ENCODE measurements at regions not wholly inside any gene's neighbourhood (a gene's known extent, or its start where the extent isn't known, plus 50 kb on each side); places are given as distances from the start of the nearest gene placed in this dataset.

- CTCF ChIA-PET = no interaction called here
- in situ Hi-C loops (cut with HindIII; ENCODE audit: low pct_unique_long_range_greater_than_20kb, low sequenced_read_pairs) (no loop called here), intact Hi-C loops (cut with micrococcal nuclease; ENCODE audit: unreplicated experiment) (no loop called here)
- Histone ChIP-seq H3K4me1 (ENCODE audit: control insufficient read depth, insufficient read depth, low read length) (no peaks in the 10 kb centered on the region), H3K9me3 (ENCODE audit: control insufficient read depth, insufficient read depth, low read depth, low read length) (no peaks in the 10 kb centered on the region), H3K36me3 (ENCODE audit: control insufficient read depth, insufficient read depth, low read length) (no peaks in the 10 kb centered on the region), H3K27ac (ENCODE audit: low read length) (no peak overlapping the region), H3K27me3 (ENCODE audit: control insufficient read depth, insufficient read depth, low read length) (no peaks in the 10 kb centered on the region), H3K4me3 (ENCODE audit: low read depth in 2 of 2, low read length in 2 of 2) (no peak overlapping the region)
- POLR2A ChIA-PET = no interaction called here
- no peak for TF ChIP-seq POLR2AphosphoS5 (IDR thresholded peaks at IDR 0.05; ENCODE audit: low read depth, low read length)
- TF ChIP-seq REST (IDR thresholded peaks at IDR 0.05; ENCODE audit: insufficient read depth in 1 of 2, low read depth in 2 of 2, low read length in 1 of 2) = no peak
- no peak for TF ChIP-seq CTCF (IDR thresholded peaks at IDR 0.05)
- TF ChIP-seq SIN3A (IDR thresholded peaks at IDR 0.05; ENCODE audit: borderline replicate concordance, insufficient read depth, low read depth, low read length) = no peak
- no peak for TF ChIP-seq TCF7L2 (IDR thresholded peaks at IDR 0.05; ENCODE audit: low read depth, low read length)
- BruUV-seq (replicated peaks) = no TSS peak
- DNase-seq (ENCODE audit: low read depth, low spot score) (no peak), ATAC-seq (no peak)
Observed at GRCh38 chr2:23120161-23120560, 264.8 kb upstream of the KLHL29 start.

- Histone ChIP-seq H3K27ac (ENCODE audit: low read length) (no peak overlapping the region), H3K27me3 (ENCODE audit: control insufficient read depth, insufficient read depth, low read length) (no peaks in the 10 kb centered on the region), H3K9me3 (ENCODE audit: control insufficient read depth, insufficient read depth, low read depth, low read length) (no peaks in the 10 kb centered on the region), H3K4me1 (ENCODE audit: control insufficient read depth, insufficient read depth, low read length) (no peaks in the 10 kb centered on the region), H3K4me3 (ENCODE audit: low read depth in 2 of 2, low read length in 2 of 2) (no peak overlapping the region), H3K36me3 (ENCODE audit: control insufficient read depth, insufficient read depth, low read length) (no peaks in the 10 kb centered on the region)
- DNase-seq (ENCODE audit: low read depth, low spot score) (no peak), ATAC-seq (no peak)
- ChIA-PET CTCF (interaction anchor here (0.7 kb wide), 1 partner anchor 63 kb away, joined by 4 read pairs; no protein-coding TSS in a partner anchor), POLR2A (no interaction called here)
- TF ChIP-seq CTCF (IDR thresholded peaks at IDR 0.05) (no peak), POLR2AphosphoS5 (IDR thresholded peaks at IDR 0.05; ENCODE audit: low read depth, low read length) (no peak), SIN3A (IDR thresholded peaks at IDR 0.05; ENCODE audit: borderline replicate concordance, insufficient read depth, low read depth, low read length) (no peak), TCF7L2 (IDR thresholded peaks at IDR 0.05; ENCODE audit: low read depth, low read length) (no peak), REST (IDR thresholded peaks at IDR 0.05; ENCODE audit: insufficient read depth in 1 of 2, low read depth in 2 of 2, low read length in 1 of 2) (no peak)
- in situ Hi-C loops (cut with HindIII; ENCODE audit: low pct_unique_long_range_greater_than_20kb, low sequenced_read_pairs) (no loop called here), intact Hi-C loops (cut with micrococcal nuclease; ENCODE audit: unreplicated experiment) (no loop called here)
- no TSS peak for BruUV-seq (replicated peaks)
Observed at GRCh38 chr2:23121968-23122648, 262.9 kb upstream of the KLHL29 start.

Data from Panc1 (cell line).